Neural cell (in vitro differentiated cells): ENCODE measurements at regions not wholly inside any gene's neighbourhood (a gene's known extent, or its start where the extent isn't known, plus 50 kb on each side); places are given as distances from the start of the nearest gene placed in this dataset.

Source experiments
- CTCF ChIP-seq: fragments of 450-650 bp; IDR thresholded peaks from 2 replicates; pipeline ENCODE4 v1.5.1; 2014; ENCODE audit warnings: antibody characterized with exemption, mild to moderate bottlenecking, moderate library complexity; ENCODE audit not compliant: poor library complexity, severe bottlenecking
- EZH2 ChIP-seq: fragments of 200-600, 300-800 bp; shearing (Covaris generic), sonication (generic); IDR thresholded peaks from 2 replicates; pipeline ENCODE4 v1.6.1; 2014; ENCODE audit warnings: antibody characterized with exemption, low read length, borderline replicate concordance, mild to moderate bottlenecking; ENCODE audit not compliant: insufficient read depth, poor library complexity, severe bottlenecking
- POLR2AphosphoS5 ChIP-seq: IDR thresholded peaks from 2 replicates; pipeline ENCODE4 v1.6.1; 2012
- RAD21 ChIP-seq: fragments of 450-650 bp; conservative IDR thresholded peaks from 2 replicates; pipeline ENCODE4 v1.6.1; 2014; ENCODE audit warnings: antibody characterized with exemption, mild to moderate bottlenecking, moderate library complexity
- REST ChIP-seq: IDR thresholded peaks from 2 replicates; pipeline ENCODE4 v1.6.1; 2012; ENCODE audit warnings: borderline replicate concordance
- SMC3 ChIP-seq: fragments of 450-650 bp; conservative IDR thresholded peaks from 2 replicates; pipeline ENCODE4 v1.6.1; 2014; ENCODE audit warnings: antibody characterized with exemption, mild to moderate bottlenecking, moderate library complexity; ENCODE audit not compliant: poor library complexity

GRCh38 chr18:38805256-38805655 lies 1239.7 kb upstream of the CELF4 start:
- TF ChIP-seq REST, result no peak
- no peak for TF ChIP-seq EZH2
- no peak for TF ChIP-seq POLR2AphosphoS5
- TF ChIP-seq CTCF, result no peak
- no peak for TF ChIP-seq SMC3
- no peak for TF ChIP-seq RAD21
